ENCODE measurements at regions not wholly inside any gene's neighbourhood (a gene's known extent, or its start where the extent isn't known, plus 50 kb on each side); places are given as distances from the start of the nearest gene placed in this dataset.

DNA sequence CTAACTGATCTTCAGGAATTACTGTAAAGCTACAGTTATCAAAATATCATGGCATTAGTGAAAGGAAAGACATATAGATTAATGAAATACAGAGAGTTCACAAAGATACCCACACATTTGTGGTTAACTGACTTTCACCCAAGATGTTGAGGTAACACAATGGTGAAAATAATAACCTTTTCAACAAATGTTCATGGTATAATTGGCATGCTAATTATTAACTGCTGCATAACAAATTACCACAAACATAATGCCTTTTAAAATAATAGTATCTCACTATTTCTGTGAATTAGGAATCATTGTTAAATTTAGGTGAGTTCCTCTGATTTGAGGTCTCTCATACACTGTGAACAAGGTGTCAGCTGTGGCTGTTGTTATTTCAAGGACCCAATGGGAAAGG lies 1493.1 kb upstream of the ACVR2A start:
- Histone ChIP-seq H3K9me3 (replicated peaks in 1 of 3) (no peaks in the 10 kb centered on the region), H3K27me3 (no peaks in the 10 kb centered on the region), H3K4me3 (no peak overlapping the region), H3K4me1 (replicated peaks in 1 of 2) (no peaks in the 10 kb centered on the region), H3K36me3 (replicated peaks in 1 of 2) (no peaks in the 10 kb centered on the region), H3K27ac (no peak overlapping the region)
- intact Hi-C loops (cut with DNase I) = no loop called here
- TF ChIP-seq, protein P1, sequence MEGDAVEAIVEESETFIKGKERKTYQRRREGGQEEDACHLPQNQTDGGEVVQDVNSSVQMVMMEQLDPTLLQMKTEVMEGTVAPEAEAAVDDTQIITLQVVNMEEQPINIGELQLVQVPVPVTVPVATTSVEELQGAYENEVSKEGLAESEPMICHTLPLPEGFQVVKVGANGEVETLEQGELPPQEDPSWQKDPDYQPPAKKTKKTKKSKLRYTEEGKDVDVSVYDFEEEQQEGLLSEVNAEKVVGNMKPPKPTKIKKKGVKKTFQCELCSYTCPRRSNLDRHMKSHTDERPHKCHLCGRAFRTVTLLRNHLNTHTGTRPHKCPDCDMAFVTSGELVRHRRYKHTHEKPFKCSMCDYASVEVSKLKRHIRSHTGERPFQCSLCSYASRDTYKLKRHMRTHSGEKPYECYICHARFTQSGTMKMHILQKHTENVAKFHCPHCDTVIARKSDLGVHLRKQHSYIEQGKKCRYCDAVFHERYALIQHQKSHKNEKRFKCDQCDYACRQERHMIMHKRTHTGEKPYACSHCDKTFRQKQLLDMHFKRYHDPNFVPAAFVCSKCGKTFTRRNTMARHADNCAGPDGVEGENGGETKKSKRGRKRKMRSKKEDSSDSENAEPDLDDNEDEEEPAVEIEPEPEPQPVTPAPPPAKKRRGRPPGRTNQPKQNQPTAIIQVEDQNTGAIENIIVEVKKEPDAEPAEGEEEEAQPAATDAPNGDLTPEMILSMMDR (IDR thresholded peaks at IDR 0.05) = no peak
- TF ChIP-seq POLR2A (IDR thresholded peaks at IDR 0.05) = no peak
- no peak for DNase-seq

DNA sequence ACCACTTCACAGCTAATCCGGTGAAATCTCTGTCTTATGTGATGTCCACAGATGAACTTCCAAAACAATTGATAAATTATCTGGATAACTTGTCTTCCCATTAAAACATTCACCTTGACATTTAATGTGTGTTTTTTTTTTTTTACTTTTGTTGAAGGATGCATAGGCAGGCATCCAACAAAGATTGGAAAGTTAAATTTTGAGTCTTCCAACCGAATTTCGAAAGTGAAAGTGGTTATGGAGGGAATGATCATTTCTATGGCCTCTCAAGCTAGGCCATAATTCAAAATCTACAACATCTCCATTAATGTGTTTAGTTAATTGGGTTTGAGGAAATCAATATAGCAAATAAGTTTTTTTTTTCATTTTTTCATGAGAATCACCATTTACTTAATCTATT lies 1495.5 kb upstream of the ACVR2A start:
- Histone ChIP-seq H3K4me1 (replicated peaks in 1 of 2) (no peaks in the 10 kb centered on the region), H3K27ac (no peak overlapping the region), H3K4me3 (no peak overlapping the region), H3K27me3 (no peaks in the 10 kb centered on the region), H3K9me3 (replicated peaks in 1 of 3) (no peaks in the 10 kb centered on the region), H3K36me3 (replicated peaks in 1 of 2) (no peaks in the 10 kb centered on the region)
- intact Hi-C loops (cut with DNase I) = no loop called here
- TF ChIP-seq, protein P1 (IDR thresholded peaks at IDR 0.05) = no peak
- no peak for TF ChIP-seq POLR2A (IDR thresholded peaks at IDR 0.05)
- WGBS, 4 donors = 64 to 67% (median 67%) methylated on average over 3 of the region's 3 CpGs
- no peak for DNase-seq

DNA sequence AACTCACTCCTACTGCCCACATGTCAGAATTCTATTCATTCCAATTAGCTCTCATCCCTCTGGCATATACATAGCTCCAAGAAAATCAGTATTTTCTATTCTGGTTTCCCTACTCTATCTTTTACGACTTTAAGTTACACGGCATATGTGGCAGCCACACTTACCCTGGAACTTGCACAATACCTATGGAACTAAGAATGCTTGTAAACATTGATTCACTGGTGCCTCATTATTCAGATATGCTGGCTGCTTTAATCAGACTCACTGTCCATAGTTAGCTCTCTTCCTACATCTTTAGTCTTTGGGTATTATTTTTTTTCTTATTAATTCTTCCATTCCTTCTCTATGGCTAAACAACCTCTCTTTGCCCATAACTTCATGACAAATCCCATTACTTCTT lies 1519.9 kb upstream of the ACVR2A start:
- no peaks in the 10 kb centered on the region for H3K27me3 ChIP-seq
- no peaks in the 10 kb centered on the region for H3K36me3 ChIP-seq (replicated peaks in 1 of 2)
- DNase-seq = no peak
- H3K27ac ChIP-seq = no peak overlapping the region
- H3K4me1 ChIP-seq (replicated peaks in 1 of 2) = no peaks in the 10 kb centered on the region
- H3K9me3 ChIP-seq (replicated peaks in 1 of 3) = no peaks in the 10 kb centered on the region
- no peak overlapping the region for H3K4me3 ChIP-seq
- TF ChIP-seq, protein P1 (IDR thresholded peaks at IDR 0.05) = no peak
- TF ChIP-seq POLR2A (IDR thresholded peaks at IDR 0.05) = no peak
- 88 to 94% (median 91%) methylated on average over 2 of the region's 2 CpGs for WGBS, 4 donors
- intact Hi-C loops (cut with DNase I) = no loop called here

DNA sequence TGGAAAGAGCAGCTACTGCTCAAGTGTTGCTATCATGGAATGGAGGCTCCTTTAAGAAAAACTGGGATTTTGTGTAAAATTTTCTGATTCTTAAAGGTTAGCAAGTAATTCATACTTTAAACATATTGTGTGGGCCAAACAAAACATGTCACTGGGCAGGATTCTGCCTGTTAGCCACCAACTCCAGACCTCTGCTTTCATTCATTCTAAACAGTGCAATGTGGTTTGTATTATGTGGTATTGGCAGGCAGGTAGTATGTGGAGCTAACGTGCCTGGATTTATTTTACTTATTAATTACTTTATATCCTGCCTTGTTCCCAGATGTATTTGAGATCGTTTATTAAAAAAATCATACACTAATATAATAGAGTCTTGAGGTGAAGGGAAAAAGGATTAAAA lies 1521.3 kb upstream of the ACVR2A start:
- Histone ChIP-seq H3K27ac (no peak overlapping the region), H3K4me3 (no peak overlapping the region), H3K4me1 (replicated peaks in 1 of 2) (no peaks in the 10 kb centered on the region), H3K27me3 (no peaks in the 10 kb centered on the region), H3K36me3 (replicated peaks in 1 of 2) (no peaks in the 10 kb centered on the region), H3K9me3 (replicated peaks in 1 of 3) (no peaks in the 10 kb centered on the region)
- no peak for DNase-seq
- TF ChIP-seq POLR2A (IDR thresholded peaks at IDR 0.05) = no peak
- TF ChIP-seq, protein P1 (IDR thresholded peaks at IDR 0.05) = no peak
- intact Hi-C loops (cut with DNase I) = no loop called here
- 55 to 68% (median 57%) methylated on average over 2 of the region's 2 CpGs for WGBS, 4 donors
